ENCODE measurements at regions not wholly inside any gene's neighbourhood (a gene's known extent, or its start where the extent isn't known, plus 50 kb on each side); places are given as distances from the start of the nearest gene placed in this dataset.
A peak's percentile ranks its signal among the peaks of the same experiment; 100 is the strongest.

DNA sequence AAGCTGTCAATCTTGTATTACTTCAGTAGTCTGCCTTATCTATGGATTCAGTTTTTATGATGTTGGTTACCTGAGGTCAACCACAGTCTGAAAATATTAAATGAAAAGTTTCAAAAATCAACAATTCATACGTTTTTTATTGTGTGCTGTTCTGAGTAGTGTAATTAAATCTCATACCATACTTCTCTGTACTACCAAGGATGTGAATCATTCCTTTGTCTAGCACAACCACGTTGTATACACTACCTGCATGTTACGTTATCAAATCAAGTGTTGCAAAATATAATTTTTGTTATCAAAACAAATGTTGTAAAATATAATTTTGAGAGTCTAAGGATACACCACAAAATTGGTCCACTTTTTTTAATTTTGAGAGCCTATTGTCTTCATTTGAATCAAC, 590.2 kb upstream of the SETBP1 start:
- DNase-seq: no peak

- no peak for DNase-seq
Measured at GRCh38 chr18:44093253-44093652, 587.4 kb upstream of the SETBP1 start.

GRCh38 chr18:44096016-44096415, 584.7 kb upstream of the SETBP1 start:
- DNase-seq: no peak

GRCh38 chr18:44098551-44099098, 582.1 kb upstream of the SETBP1 start:
- DNase-seq: no peak

DNA sequence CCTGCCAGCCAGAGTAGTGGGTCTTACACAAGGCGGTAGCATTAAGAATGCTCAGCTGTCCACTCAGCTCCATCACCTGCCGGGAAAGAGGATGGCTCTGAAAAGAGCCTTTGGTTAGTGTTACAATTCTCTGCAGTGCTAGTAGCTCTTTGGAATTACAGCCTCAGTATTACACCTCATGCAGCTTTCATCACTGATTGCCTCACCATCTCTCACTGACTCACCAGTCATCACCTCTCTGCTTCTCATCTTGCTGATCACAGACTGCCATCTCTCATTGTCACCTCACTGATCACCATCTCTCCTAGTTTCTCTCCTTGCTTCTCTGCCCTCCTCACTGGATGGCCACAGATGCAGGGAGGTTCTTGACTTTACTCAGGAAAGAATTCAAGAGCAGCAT, 573.5 kb upstream of the SETBP1 start:
- no peak for DNase-seq

GRCh38 chr18:44111337-44111736, 569.4 kb upstream of the SETBP1 start:
- DNase-seq: no peak

- no peak for DNase-seq
Measured at GRCh38 chr18:44117821-44118220, 562.9 kb upstream of the SETBP1 start.

DNA sequence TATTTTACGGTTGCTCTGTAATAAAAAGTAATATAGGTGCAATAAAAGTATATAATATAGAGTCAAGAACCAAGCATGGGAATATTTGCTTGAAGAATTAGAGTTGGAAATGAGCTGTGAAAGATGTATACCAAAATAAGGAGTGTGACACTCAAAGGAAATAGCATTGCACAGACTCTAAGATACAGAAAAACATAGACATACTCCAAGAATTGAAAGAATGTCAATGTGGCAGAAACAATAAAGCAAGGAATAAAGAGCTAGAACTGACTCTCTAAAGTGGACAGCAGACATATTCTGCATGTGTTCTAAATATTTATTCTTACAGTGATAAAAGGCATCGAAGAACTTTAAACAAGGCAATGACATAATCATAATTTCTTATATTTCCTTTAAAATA, 561.1 kb upstream of the SETBP1 start:
- DNase-seq: no peak

- no peak for DNase-seq
Measured at GRCh38 chr18:44123743-44124142, 556.9 kb upstream of the SETBP1 start.

DNA sequence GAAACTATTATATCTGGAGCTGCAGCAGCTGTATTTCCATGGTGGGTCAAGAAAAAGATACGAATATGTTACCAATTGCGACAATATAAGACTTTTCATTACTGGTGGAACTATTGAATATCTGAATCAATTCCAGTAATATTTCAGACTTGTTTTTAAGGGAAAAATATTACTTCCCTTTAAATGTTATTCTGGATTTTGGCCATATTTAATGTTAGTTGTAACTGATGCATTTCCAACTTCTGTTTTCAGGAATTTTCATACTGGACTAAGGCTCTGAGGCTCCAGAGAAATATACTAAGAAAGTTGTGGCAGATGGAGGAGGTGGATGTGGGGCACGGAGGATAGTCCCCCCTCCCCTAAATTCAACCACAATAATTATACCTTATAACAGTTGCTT, 555.2 kb upstream of the SETBP1 start:
- DNase-seq: no peak

- no peak for DNase-seq
Measured at GRCh38 chr18:44126598-44126997, 554.1 kb upstream of the SETBP1 start.

- no peak for DNase-seq
Measured at GRCh38 chr18:44128365-44128764, 552.3 kb upstream of the SETBP1 start.

GRCh38 chr18:44130376-44130942, 550.2 kb upstream of the SETBP1 start:
- peak; percentile 82 for DNase-seq

GRCh38 chr18:44133483-44133882, 547.2 kb upstream of the SETBP1 start:
- no peak for DNase-seq

DNA sequence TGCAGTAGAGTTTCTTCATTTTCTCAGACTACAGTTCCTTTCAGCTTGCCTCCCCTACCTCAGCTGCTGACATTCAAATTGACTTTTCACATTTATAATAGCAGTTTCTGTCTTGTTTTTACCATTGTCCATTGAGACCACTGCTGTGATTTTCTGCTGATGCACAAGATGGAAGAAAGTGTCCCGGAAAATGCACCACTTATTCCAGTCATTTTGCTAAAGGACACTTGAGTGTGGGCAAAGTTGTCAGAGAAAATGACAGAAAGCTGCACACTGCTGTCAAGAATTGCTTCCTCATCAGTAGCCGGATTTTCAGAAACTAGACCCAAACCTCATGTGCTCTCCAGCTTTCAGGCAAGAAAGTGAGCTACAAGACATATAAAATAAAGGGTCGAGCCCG, 546.2 kb upstream of the SETBP1 start:
- DNase-seq: peak; percentile 11

GRCh38 chr18:44135741-44136140, 544.9 kb upstream of the SETBP1 start:
- DNase-seq: no peak

DNA sequence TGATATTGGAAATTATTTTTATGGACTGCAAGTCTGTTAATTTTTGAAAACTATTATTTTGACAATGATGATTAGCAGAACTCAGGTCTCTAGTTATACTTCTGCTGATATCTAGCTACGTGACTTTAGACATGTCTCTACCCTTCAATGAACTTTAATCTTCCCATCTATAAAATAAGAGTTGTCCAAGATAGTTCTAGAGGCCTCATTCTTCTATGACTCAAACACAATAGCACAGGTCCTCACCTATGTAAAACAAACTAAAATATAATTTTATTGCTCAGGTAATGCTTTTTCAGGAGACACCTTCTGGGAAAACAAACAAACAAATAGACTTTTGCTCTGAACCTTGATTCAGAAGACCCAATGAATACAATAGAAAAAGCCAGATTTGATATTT, 544.4 kb upstream of the SETBP1 start:
- DNase-seq: no peak

DNA sequence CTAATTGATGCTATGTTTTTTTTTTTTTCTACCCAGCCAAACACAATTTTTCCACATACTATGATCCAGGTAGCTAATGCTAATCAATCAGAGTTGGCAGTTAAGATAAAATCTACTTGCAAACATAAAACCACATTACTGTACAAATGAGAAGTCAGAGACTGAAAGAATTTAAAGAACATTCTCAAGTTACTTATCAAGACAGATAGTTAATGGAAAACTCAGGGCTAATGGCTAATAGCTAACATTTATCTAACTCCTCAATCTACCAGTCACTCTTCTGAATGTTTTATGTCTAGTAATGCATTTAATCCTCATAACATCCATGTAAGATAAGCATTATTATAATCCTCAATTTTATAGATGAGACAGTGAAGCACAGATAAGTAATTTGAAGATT, 537.6 kb upstream of the SETBP1 start:
- DNase-seq: no peak

- DNase-seq: no peak
Measured at GRCh38 chr18:44149706-44150105, 531.0 kb upstream of the SETBP1 start.

DNA sequence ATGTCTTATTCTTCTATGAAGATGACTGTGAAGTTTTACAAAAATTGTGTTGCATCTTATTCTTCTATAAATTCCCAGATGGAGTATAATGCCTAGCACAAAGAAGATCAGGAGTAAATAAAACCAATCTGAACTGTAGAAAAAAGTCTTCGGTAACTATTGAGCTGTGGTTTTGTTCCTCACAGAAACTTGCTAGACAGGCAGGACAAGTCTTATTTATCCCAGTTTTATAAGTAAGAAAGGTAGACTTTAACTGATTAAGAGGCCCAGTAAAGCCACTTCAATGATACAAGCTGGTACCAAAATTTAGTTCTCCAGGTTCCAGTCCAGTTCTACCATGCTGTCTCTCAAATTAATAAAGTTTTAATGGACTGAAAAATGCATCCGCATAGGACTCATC, 526.7 kb upstream of the SETBP1 start:
- DNase-seq: no peak

- DNase-seq: no peak
Measured at GRCh38 chr18:44156126-44156525, 524.6 kb upstream of the SETBP1 start.

DNA sequence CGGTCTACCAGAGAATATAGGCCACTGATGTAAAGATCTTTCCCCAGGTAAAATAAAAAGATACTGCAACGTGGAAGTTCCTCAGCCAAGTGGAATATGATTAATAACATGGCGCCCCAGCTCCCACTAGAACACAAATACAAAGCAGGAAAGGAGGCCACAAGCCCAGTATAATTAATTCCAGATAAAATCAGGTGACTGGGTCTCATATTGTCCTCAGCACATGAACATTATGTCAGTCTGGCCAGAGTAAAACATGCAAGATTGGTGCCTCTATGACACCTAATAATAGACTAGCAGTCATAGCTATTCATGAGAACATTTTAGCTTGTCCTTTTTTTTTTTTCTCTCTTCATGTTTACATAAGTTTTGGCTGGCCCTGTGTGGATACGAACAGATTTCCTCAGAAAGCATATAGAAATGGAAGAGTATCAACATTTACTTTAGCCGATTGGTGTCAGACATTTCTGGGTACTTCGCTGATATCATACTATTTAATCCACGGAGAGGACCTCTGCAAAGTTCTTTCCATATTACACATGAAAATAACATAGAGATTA, 523.8 kb upstream of the SETBP1 start:
- no peak for DNase-seq

DNA sequence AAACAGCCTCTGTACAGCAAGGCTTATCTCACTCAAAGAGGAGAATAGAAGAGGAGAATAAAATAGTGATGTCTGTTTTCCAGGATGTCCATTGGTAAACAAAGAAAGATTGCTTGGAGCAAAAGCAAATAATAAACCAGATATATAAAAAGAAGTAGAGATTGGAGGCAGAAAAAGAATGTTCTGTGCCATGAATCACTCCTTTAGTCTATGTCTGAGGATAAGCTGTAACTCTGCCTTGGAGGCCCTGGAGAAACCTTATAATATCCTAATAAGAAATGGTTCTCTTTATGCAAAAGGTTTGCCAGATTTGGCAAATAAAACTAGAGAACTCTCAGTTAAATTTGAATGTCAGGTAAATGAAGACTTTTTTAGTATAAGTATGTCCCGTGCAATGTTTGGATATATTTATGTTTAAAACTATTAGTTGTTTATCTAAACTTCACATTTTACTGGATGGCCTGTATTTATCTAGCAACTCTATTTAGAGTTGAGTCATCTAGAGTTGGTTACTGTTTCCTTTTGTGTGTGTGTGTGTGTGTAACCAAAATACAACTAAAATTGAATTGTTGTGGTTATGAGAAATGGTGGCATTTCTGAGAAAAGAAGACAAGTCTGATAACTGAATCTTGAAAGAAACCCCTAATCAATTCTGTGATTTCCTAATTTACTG, 510.3 kb upstream of the SETBP1 start:
- DNase-seq: no peak

- peak; percentile 46 for DNase-seq
Measured at GRCh38 chr18:44171301-44171700, 509.4 kb upstream of the SETBP1 start.

DNA sequence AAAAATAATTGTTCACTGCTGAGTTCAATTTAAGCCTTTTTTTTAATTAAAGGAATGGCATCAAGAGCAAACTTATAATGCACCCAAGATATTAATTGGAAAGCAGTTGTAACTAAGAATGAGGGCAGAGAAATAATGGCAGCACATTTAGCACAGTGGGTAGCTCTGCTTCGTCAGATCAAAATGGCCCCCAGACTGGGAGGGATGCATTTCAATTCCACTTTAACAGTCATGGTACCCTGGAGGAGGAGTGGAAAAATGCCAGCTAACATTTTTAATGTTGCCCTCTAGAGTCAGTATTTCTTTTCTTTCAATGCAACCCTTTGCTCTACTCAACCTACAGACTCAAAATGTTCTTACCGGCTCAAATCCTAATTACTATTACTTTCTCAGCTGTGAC, 504.8 kb upstream of the SETBP1 start:
- DNase-seq: no peak

All from NCI-H2227 treated with DMSO at 0.1 percent for 48 hours (cell line).